ENCODE measurements at regions not wholly inside any gene's neighbourhood (a gene's known extent, or its start where the extent isn't known, plus 50 kb on each side); places are given as distances from the start of the nearest gene placed in this dataset.

DNA sequence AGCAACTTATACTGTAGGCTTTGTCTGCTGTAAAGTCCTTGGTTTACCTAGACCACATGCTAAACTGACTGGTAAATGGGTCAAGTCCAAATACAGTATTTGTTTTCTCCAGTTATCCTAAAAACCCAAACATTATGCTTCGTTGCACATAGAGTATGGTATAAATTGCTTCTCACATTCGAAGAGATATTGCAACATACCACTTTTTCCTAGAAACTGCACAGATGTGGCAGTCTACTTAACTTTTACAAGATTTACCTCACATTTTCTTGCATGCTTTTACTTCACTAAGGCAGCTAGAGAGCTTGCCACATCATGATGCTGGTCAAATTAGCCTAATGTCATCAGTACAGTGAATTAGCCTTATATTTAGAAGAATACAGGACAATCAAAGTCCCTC lies 66.0 kb upstream of the SCN7A start:
- no peak for DNase-seq

DNA sequence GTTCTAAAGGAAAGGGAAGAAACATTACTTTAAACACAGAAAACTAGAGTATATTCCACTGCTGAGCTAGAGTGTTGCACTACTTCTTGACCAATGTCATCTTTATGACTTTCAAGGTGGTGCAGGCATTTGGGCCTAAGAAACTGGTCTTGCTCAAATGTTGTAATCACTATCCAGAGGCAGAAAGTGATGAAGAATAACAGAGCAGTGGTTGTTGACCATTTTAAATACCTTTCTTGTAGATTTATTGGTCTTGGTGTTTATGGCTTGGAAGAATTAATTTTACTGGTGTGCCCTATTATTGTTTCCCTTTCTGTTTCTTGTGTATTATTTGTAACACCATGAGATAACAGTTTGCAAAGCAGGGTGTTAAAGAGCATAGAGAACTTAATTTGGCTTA lies 56.9 kb upstream of the SCN7A start:
- DNase-seq, result no peak

DNA sequence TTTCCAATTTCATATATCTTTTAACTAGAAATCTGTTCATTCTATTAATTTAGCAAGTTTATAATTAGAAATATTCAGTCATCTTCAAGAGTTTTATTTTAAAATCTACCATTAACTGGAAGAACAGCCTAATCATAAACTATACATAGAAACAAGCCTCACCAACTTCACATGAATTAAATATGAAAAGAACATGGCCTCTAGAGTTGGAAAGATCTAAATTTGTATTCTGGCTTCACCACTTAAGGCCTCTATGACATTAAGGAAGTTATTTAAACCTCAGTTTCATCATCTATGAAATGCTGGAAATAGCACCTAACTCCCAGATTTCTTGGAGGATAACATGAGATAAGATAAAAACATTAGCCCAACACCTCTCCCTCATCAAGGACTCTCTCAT lies 51.4 kb upstream of the SCN7A start:
- no peak for DNase-seq

All from right lung (tissue), 2 donors.